ENCODE measurements at regions not wholly inside any gene's neighbourhood (a gene's known extent, or its start where the extent isn't known, plus 50 kb on each side); places are given as distances from the start of the nearest gene placed in this dataset.

DNA sequence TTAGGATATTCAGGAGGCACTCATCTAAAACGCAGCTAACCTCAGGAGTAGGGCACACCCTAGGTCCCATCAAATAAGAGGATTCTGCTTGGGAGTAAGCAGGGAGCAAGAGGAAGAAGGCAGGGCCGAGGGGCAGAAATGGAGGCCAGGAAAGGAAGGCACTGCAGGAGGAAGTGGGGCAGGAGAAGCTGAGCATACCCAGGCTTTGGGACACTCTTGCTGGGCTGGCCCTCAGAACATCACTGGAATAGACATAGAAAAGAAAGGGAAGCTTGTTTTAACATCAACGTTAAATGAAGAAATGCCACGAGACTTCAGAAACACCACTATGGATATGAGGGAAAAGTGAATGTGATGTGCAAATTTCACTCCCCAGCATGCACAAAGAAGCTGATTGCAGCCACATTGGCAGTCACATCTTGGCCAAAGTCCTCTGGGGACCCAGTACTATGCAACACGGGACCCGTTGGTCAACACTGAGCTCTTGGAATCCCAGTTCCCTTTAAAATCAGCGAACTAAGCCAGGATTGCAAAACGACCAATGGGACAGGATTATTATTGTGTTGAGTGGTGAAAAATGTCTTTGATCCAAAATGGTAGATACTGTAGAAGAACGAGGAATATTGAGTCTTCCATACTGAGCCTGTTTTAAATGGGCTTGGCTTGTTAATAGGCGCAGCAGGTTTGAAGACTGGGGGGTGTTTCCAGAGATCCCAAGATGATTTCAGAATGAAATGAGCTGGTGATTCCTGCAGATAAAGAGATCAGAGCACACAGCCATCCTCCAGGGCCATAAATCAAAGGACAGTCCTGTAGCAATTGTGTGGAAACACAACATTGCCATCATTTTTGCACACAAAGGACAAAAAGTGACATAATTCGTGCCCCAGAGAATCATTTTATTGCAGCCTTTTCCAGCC is 152.4 kb downstream of the TOMM20 start (continued):
- TF ChIP-seq, protein P1, sequence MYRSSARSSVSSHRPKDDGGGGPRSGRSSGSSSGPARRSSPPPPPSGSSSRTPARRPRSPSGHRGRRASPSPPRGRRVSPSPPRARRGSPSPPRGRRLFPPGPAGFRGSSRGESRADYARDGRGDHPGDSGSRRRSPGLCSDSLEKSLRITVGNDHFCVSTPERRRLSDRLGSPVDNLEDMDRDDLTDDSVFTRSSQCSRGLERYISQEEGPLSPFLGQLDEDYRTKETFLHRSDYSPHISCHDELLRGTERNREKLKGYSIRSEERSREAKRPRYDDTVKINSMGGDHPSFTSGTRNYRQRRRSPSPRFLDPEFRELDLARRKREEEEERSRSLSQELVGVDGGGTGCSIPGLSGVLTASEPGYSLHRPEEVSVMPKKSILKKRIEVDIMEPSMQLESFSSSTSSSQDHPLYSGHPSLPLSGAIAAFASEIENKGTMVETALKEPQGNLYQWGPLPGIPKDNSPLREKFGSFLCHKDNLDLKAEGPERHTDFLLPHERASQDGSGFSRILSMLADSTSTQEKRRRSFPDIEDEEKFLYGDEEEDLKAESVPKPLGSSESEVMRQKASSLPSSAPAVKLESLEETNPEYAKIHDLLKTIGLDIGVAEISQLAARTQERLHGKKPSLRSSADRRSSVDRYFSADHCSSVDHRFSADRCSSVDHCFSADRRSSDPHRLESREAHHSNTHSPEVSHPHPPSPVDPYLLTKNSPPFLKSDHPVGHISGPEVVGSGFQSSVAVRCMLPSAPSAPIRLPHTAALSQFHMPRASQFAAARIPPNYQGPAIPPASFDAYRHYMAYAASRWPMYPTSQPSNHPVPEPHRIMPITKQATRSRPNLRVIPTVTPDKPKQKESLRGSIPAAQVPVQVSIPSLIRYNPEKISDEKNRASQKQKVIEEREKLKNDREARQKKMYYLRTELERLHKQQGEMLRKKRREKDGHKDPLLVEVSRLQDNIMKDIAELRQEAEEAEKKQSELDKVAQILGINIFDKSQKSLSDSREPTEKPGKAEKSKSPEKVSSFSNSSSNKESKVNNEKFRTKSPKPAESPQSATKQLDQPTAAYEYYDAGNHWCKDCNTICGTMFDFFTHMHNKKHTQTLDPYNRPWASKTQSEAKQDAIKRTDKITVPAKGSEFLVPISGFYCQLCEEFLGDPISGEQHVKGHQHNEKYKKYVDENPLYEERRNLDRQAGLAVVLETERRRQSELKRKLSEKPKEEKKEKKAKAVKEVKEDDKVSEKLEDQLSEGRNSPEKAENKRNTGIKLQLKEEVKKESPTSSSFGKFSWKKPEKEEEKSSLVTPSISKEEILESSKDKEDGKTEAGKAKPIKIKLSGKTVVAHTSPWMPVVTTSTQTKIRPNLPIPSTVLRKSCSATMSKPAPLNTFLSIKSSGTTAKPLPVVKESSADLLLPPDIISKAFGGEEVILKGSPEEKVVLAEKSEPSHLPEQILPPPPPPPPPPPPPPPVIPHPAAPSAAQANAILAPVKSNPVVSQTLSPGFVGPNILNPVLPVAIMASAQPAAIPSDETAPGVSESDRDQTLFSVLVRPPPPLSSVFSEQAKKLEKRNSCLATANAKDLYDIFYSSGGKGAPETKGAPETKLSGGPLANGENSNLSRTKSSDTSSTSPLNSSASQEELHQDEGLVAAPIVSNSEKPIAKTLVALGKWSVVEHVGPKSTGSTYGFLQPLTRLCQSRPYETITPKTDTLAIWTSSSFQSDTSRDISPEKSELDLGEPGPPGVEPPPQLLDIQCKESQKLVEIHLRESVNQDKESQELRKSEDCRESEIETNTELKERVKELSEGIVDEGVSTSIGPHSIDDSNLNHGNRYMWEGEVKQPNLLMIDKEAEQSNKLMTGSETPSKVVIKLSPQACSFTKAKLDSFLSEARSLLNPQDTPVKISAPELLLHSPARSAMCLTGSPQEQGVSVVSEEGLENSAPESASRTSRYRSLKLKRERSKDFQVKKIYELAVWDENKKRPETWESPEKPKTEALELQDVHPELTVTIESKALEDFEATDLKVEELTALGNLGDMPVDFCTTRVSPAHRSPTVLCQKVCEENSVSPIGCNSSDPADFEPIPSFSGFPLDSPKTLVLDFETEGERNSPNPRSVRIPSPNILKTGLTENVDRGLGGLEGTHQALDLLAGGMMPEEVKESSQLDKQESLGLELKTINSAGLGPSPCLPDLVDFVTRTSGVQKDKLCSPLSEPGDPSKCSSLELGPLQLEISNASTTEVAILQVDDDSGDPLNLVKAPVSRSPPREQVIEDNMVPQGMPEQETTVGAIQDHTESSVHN (CRISPR knock-in tag; IDR thresholded peaks at IDR 0.05): 0 out of 2 replicates have a peak, but pooled peaks have one; percentile 77
- TF ChIP-seq PAWR (CRISPR knock-in tag; IDR thresholded peaks at IDR 0.05; ENCODE audit: borderline replicate concordance) (no peak), FOXO1 (CRISPR knock-in tag; IDR thresholded peaks at IDR 0.05) (peak; percentile 90), CCAR2 (optimal IDR thresholded peaks at IDR 0.05; ENCODE audit: low read depth, low read length) (no peak), POGZ (CRISPR knock-in tag; IDR thresholded peaks at IDR 0.05) (no peak), EP300 (IDR thresholded peaks at IDR 0.05; ENCODE audit: low read depth in 2 of 2, low read length in 2 of 2) (peak; percentile 83 to 91; a peak in 3 of 4 replicates), EP300 (CRISPR knock-in tag; IDR thresholded peaks at IDR 0.05; ENCODE audit: borderline replicate concordance) (peak; percentile 86; the same call in 1 of the 2 replicates), GATAD1 (CRISPR knock-in tag; IDR thresholded peaks at IDR 0.05) (peak; percentile 55; the same call in 1 of the 2 replicates), AHR (CRISPR knock-in tag; IDR thresholded peaks at IDR 0.05) (peak; percentile 53; the same call in 1 of the 2 replicates), ZNF549 (CRISPR knock-in tag; IDR thresholded peaks at IDR 0.05) (no peak), ZNF773 (CRISPR knock-in tag; IDR thresholded peaks at IDR 0.05; ENCODE audit: borderline replicate concordance) (no peak), CHD4 (IDR thresholded peaks at IDR 0.05; ENCODE audit: borderline replicate concordance, low read length) (no peak), ZNF552 (CRISPR knock-in tag; IDR thresholded peaks at IDR 0.05; ENCODE audit: borderline replicate concordance) (no peak), ZNF652 (CRISPR knock-in tag; IDR thresholded peaks at IDR 0.05; ENCODE audit: borderline replicate concordance, low read depth) (no peak), ZNF670 (CRISPR knock-in tag; IDR thresholded peaks at IDR 0.05; ENCODE audit: borderline replicate concordance) (no peak; the same call in 1 of the 2 replicates), ZFP36L2 (CRISPR knock-in tag; IDR thresholded peaks at IDR 0.05) (no peak), NCOA5 (CRISPR knock-in tag; IDR thresholded peaks at IDR 0.05) (no peak)
- TF ChIP-seq, protein P2, sequence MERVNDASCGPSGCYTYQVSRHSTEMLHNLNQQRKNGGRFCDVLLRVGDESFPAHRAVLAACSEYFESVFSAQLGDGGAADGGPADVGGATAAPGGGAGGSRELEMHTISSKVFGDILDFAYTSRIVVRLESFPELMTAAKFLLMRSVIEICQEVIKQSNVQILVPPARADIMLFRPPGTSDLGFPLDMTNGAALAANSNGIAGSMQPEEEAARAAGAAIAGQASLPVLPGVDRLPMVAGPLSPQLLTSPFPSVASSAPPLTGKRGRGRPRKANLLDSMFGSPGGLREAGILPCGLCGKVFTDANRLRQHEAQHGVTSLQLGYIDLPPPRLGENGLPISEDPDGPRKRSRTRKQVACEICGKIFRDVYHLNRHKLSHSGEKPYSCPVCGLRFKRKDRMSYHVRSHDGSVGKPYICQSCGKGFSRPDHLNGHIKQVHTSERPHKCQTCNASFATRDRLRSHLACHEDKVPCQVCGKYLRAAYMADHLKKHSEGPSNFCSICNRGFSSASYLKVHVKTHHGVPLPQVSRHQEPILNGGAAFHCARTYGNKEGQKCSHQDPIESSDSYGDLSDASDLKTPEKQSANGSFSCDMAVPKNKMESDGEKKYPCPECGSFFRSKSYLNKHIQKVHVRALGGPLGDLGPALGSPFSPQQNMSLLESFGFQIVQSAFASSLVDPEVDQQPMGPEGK (CRISPR knock-in tag; IDR thresholded peaks at IDR 0.05): peak; percentile 71
